ENCODE measurements at regions not wholly inside any gene's neighbourhood (a gene's known extent, or its start where the extent isn't known, plus 50 kb on each side); places are given as distances from the start of the nearest gene placed in this dataset.

- DNase-seq: peak in 2 of 3 donors; percentile 57 to 80
- H3K4me3 ChIP-seq: no peak overlapping the region
- TF ChIP-seq CTCF (IDR thresholded peaks at IDR 0.05): peak in 4 of 6 experiments; percentile 43 to 57 (median 52)
- no peak for TF ChIP-seq POLR2A (IDR thresholded peaks at IDR 0.05)
These were observed 61.3 kb upstream of the ITSN2 start for GRCh38 chr2:24421668-24422067.

GRCh38 chr2:24420373-24420772 lies 60.0 kb upstream of the ITSN2 start:
- Histone ChIP-seq H3K36me3 (no peaks in the 10 kb centered on the region), H3K9me3 (no peaks in the 10 kb centered on the region), H3K27me3 (no peaks in the 10 kb centered on the region), H3K4me1 (no peaks in the 10 kb centered on the region), H3K27ac (no peak overlapping the region), H3K4me3 (no peak overlapping the region)
- no peak for DNase-seq
- TF ChIP-seq CTCF (IDR thresholded peaks at IDR 0.05) (no peak), POLR2A (IDR thresholded peaks at IDR 0.05) (no peak)

More at GRCh38 chr2:24421668-24422067, 61.3 kb upstream of the ITSN2 start:
- Histone ChIP-seq H3K4me1 (no peaks in the 10 kb centered on the region), H3K27ac (no peak overlapping the region), H3K9me3 (no peaks in the 10 kb centered on the region), H3K27me3 (no peaks in the 10 kb centered on the region), H3K36me3 (no peaks in the 10 kb centered on the region)

GRCh38 chr2:24418166-24418841 lies 58.0 kb upstream of the ITSN2 start:
- no peaks in the 10 kb centered on the region for H3K36me3 ChIP-seq
- no peak for DNase-seq
- H3K27ac ChIP-seq: no peak overlapping the region
- H3K27me3 ChIP-seq: no peaks in the 10 kb centered on the region
- no peak overlapping the region for H3K4me3 ChIP-seq
- H3K4me1 ChIP-seq: no peaks in the 10 kb centered on the region
- TF ChIP-seq POLR2A (IDR thresholded peaks at IDR 0.05): no peak
- no peak for TF ChIP-seq CTCF (IDR thresholded peaks at IDR 0.05)
- no peaks in the 10 kb centered on the region for H3K9me3 ChIP-seq

GRCh38 chr2:24412812-24413211 lies 52.5 kb upstream of the ITSN2 start:
- no peaks in the 10 kb centered on the region for H3K9me3 ChIP-seq
- no peaks in the 10 kb centered on the region for H3K4me1 ChIP-seq
- no peak overlapping the region for H3K4me3 ChIP-seq
- H3K27ac ChIP-seq: no peak overlapping the region
- DNase-seq: no peak
- no peak for TF ChIP-seq POLR2A (IDR thresholded peaks at IDR 0.05)
- TF ChIP-seq CTCF (IDR thresholded peaks at IDR 0.05): no peak
- H3K36me3 ChIP-seq: no peaks in the 10 kb centered on the region
- no peaks in the 10 kb centered on the region for H3K27me3 ChIP-seq

- Histone ChIP-seq H3K27me3 (no peaks in the 10 kb centered on the region), H3K4me3 (no peak overlapping the region), H3K9me3 (no peaks in the 10 kb centered on the region), H3K27ac (no peak overlapping the region), H3K4me1 (no peaks in the 10 kb centered on the region), H3K36me3 (no peaks in the 10 kb centered on the region)
- DNase-seq: no peak
- TF ChIP-seq POLR2A (IDR thresholded peaks at IDR 0.05): no peak
- TF ChIP-seq CTCF (IDR thresholded peaks at IDR 0.05): no peak
These were observed 51.3 kb upstream of the ITSN2 start for GRCh38 chr2:24411488-24412151.

All from Peyer's patch (tissue), 4 donors.